NCI-H1694 treated with DMSO at 0.1 percent for 48 hours (cell line): ENCODE measurements at regions not wholly inside any gene's neighbourhood (a gene's known extent, or its start where the extent isn't known, plus 50 kb on each side); places are given as distances from the start of the nearest gene placed in this dataset.
"Not testable (repeated sequence)": the region's sequence is repeated elsewhere in the genome, so short reads cannot be mapped to it uniquely, and the experiment has no call there.

ENCODE experiments used
- DNase-seq: peaks from one replicate; lab custom pipeline; 2025; lab: John Stamatoyannopoulos, UW

- DNase-seq, result no peak
Observed at GRCh38 chr12:33589576-33590114, 150.0 kb upstream of the SYT10 start.

- no peak for DNase-seq
Observed at GRCh38 chr12:33593753-33594152, 154.1 kb upstream of the SYT10 start.

- DNase-seq, result no peak
Observed at GRCh38 chr12:33596061-33596460, 156.4 kb upstream of the SYT10 start.

GRCh38 chr12:33596814-33597213, 157.2 kb upstream of the SYT10 start:
- DNase-seq, result no peak

- DNase-seq, result no peak
Observed at GRCh38 chr12:33602515-33602914, 162.9 kb upstream of the SYT10 start.

DNA sequence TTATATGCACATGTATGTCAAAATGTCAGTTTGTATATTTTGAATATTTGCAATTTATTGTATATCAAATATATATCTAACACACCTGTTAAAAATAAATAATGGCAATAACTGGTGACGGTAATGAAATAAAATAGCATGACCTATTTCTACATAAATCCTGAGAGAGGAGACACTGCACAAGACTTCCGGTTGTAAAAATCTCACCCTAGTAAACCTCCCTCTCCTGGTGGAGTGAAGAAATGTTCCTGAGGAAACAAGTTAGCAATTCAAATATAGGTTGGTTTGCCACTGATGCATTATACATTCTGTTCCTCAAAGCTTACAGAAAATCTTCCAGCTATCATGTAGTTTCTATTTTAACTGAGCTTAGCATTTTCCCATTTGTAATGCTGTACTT, 166.1 kb upstream of the SYT10 start:
- no peak for DNase-seq

- DNase-seq, result no peak
Observed at GRCh38 chr12:33609910-33610309, 170.3 kb upstream of the SYT10 start.

- no peak for DNase-seq
Observed at GRCh38 chr12:33614630-33615029, 175.0 kb upstream of the SYT10 start.

GRCh38 chr12:33617218-33617617, 177.6 kb upstream of the SYT10 start:
- no peak for DNase-seq

DNA sequence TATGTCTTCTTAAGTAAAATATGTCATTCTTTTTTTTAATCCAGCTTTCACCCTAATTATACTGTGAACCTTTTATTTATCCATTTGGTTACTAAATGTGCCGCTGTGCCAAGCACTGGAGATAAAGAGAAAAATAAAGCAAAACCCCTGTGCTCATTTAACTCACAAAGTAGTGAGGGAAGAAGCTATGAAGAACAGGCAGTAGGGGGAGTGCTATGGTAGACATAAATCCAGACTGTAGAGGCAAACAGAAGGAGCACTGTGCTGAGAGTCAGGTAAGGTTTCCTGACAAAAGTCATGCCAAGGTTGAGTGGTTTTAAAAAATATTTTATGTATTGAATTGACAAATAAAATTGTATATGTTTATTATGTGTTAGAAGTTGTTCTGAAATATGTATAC, 188.5 kb upstream of the SYT10 start:
- DNase-seq, result no peak

DNA sequence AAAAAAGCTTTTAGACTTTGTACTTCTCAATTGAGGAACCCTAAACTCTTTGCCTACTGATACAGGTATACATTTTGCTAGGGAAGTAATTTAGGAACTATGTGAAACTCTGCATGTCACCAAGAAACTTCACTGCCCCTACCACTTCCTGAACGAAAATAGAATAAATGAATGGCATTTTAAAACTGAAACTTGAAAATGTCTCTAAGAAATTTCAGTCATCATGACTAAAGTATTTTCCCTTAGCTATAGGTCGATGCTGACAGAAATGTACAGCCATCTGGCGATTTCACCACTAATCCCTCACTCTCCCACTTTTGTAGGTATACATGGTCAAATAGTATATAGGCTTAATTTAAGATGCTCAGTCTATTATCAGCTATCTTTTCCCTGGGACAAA, 194.9 kb upstream of the SYT10 start:
- DNase-seq, result no peak

- DNase-seq, result not testable (repeated sequence)
Observed at GRCh38 chr12:33636930-33637329, 197.3 kb upstream of the SYT10 start.

GRCh38 chr12:33639975-33640374, 200.4 kb upstream of the SYT10 start:
- DNase-seq, result peak; percentile 22

- DNase-seq, result no peak
Observed at GRCh38 chr12:33649992-33650391, 210.4 kb upstream of the SYT10 start.

- DNase-seq, result no peak
Observed at GRCh38 chr12:33650832-33651231, 211.2 kb upstream of the SYT10 start.

DNA sequence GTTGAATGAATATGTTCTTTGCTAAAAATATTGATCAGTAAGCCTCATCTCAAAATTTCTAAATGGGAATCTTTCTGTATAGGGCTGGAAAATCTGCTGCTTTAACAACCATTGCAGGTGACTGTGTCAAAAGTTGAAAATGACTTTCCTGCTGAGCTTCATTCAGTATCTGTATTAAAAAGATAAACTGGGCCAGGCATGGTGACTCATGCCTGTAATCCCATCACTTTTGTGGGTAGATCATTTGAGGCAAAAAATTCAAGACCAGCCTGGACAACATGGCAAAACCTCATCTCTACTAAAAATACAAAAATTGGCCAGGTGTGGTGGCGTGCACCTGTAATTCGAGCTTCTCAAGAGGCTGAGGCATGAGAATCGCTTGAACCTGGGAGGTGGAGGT, 213.7 kb upstream of the SYT10 start:
- DNase-seq, result no peak

DNA sequence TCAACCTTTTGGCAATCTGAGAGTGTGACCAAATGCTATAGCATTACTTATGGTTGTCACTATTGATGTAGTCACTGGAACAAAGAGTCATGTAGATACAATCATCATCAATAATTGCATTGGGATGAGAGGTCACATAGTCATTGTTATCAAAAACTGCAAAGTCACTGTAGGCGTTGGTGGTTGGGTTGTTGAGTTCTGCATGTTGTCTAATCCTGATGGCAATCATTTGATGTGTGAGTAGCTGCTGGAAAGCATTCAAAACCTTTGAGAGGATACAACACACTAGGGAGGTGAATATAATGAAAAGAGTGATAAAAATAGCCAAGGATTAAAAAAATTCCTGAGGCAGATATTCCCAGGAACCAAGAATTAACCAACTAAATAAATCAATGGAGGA, 214.7 kb upstream of the SYT10 start:
- no peak for DNase-seq

GRCh38 chr12:33663000-33663654, 223.5 kb upstream of the SYT10 start:
- DNase-seq, result no peak

DNA sequence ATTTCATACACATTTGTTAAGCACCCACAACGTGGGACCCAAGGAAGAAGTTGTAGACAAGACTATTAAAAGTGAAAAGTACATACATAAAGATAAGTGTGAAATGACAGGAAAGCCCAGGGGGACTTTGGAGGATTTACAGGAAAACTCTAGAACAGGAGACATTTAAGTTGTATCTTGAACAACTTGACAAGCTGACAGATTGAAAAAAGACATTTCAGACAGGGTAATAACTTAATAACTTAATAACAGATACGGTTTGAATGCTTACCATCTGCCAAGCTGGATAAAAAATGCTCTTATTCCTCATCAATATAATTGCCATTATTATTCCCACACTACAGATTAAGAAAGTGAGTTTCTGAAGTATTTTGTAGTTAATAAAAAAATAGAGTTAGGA, 229.7 kb upstream of the SYT10 start:
- no peak for DNase-seq

DNA sequence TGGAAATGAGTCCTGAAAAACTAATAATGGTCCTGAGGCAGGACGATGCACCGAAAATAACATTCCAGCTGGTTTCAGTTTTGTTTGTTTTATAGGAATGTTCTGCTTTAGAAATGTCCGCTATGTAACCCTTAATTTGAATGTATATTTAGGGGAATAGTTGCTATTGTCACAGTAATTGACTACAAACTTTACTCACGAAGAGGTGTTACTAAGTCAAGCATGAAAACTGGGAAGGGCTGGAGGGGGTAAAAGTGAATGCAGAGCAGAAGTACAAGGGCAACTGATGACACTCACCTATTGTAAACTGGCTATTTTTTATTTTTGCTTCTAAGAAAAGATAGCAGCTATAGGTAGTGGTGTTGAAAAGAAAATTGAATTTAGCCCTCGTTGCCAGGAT, 230.7 kb upstream of the SYT10 start:
- no peak for DNase-seq

GRCh38 chr12:33671676-33672075, 232.1 kb upstream of the SYT10 start:
- DNase-seq, result no peak

DNA sequence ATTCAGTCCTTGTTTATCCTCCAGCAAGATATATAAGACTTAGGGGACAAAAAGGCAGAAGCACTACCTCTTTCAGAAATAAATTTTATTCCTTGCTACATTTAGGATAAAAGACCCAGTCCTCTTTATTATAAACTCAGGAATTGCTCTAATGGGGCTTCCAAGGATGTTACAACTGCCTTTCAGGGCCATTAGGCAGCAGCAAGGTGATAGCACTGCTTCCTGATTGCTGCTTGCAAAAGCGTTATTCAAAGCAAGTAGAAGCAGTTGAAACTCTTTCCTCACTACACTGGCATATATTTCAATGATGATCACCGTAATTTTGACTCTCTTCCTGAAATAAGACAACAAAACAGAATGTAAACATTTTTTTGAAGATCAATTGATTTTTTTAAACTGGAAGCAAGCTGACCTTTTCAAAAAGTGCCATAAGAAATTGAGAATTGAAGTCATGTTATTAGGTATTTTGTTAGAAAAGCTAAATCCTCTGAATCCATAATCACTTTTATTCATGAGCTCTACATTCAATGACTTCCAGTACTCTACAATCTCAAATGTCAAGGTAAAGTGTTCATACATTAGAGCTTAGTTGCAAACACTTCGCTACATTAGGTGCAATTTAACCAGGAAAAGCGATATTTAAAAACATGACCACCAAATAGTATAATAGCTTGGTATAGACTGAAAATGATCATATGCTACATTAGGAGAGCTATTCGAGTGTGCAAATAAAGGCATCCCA, 233.4 kb upstream of the SYT10 start:
- DNase-seq, result no peak

GRCh38 chr12:33676866-33677265, 237.2 kb upstream of the SYT10 start:
- no peak for DNase-seq
